NCI-H2171 (cell line): ENCODE measurements at regions not wholly inside any gene's neighbourhood (a gene's known extent, or its start where the extent isn't known, plus 50 kb on each side); places are given as distances from the start of the nearest gene placed in this dataset.
"Not testable (repeated sequence)": the region's sequence is repeated elsewhere in the genome, so short reads cannot be mapped to it uniquely, and the experiment has no call there.

ENCODE experiments used
- DNase-seq: peaks from one replicate; lab custom pipeline; 2025; lab: John Stamatoyannopoulos, UW

- DNase-seq = no peak
Measured at GRCh38 chr4:170700064-170700463, 610.3 kb upstream of the AADAT start.

DNA sequence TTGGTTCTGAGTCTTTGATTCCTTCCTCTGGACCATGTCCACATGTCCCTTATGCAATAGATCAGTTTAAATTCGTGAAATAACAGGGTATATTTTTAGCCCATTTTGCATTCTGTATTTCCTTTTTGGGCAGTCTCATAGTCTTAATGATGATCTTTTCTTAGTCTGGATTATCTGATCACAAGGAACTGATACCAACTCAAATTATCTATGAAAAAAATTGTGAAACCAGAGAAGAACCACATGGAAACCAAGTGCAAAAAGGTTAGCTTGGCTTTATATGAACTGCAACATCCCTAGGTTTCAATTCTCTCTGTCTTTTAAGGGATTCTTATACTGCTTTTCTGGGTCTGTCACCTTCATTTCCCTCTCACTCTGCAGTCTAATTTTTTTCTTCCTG is 608.6 kb upstream of the AADAT start:
- no peak for DNase-seq

DNA sequence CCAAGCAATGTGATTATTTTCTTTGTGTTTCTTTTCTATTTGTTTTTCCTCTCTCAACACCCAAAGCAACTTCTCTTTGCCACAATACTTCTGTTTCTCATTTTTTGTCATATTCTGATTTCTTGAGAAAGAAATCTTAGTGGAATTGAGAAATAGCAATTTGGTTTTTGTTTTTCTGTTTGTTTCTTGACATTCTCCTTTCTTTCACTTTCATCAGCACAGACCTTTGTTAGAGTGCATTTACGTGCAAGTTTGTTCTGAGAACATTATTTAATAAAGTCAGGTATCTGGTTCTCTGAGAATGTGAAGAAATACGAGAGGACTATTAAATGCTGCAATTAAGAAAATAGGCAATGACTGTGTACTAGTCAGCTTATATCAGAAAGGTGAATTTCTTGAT is 608.1 kb upstream of the AADAT start:
- no peak for DNase-seq

DNA sequence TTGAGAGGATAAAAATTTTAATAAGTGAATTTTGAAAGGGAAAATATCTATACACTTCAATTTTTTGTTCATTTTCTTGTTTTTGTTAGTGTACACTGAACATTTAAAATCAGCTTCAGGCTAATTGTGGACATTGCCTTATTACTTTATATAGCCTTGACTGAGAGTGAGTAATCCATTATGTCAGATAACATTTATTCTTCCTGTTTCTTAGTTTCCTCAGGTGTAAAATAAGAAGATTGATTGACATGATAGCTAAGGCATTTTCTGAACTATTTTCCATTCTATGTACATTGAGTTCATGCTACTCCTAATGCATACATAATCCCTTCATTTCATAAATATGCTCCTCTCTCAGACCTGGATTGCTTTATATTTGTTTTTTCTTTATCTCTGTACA is 607.3 kb upstream of the AADAT start:
- no peak for DNase-seq

DNA sequence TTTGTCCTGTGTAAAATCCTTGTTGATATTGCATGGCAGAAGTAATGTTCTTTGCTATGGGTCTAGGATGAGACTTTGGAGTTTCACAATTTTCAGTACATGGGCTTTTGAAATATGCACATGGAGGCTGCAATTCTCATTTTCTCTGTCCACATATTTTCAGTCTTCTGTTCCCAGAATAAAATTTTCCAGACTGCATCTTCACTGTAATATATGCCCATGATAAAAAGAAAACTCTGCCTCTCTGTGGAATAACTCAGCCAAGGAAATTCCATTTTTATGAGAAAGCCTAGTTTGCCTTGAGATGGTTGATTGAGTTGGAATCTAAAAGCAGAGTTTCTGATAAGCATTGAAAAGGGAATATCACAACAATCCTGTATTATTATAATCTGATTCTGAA is 601.4 kb upstream of the AADAT start:
- DNase-seq = no peak

GRCh38 chr4:170687751-170688150 is 598.0 kb upstream of the AADAT start:
- no peak for DNase-seq

GRCh38 chr4:170685701-170686100 is 595.9 kb upstream of the AADAT start:
- not testable (repeated sequence) for DNase-seq

GRCh38 chr4:170682558-170683294 is 593.0 kb upstream of the AADAT start:
- DNase-seq = no peak

DNA sequence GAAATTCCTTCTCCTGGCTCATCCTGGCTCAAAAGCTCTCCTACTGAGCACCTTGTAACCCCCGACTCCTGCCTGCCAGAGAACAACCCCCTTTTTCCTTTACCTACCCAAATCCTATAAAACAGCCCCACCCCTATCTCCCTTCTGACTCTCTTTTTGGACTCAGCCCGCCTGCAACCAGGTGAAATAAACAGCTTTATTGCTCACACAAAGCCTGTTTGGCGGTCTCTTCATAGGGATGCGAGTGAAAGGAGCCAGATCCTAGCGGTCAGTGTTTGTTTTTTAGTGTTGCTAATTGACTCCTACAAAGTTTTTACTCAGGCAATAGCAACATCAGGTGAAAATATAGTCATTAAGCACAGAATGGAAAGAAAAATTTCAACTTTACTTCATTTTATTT is 592.3 kb upstream of the AADAT start:
- not testable (repeated sequence) for DNase-seq

DNA sequence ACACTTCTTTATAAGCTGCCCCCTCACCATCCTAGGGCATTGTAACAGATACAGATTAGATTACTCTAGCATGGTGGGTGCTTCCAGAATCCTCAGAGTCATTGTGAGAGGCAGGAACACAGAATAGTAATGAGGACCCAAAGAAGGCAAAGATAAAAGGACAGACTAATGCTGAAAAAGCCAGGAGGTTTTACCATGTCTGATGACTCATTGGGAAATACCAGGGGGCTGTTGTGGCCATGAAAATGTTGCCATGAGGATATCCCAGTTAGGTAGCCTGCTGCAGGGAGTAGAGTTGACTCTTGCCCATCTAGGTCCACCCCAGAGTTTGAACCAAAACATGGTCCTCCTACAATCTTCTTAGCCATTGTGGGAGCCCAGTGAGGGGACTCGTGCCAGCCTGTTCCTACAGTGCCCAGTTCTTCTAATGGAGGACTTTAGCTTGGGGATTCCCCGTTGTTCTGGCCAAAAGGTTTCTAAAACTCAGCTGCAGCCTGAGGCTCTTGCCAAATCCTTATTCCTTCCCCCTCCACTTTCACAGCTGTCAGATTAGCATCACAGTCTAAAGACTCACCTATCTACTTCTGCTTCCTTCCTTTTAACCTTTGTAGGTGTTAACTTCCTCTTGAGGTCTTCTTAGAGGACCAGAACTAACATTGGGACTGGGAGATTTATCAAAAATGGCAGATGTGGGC is 586.0 kb upstream of the AADAT start:
- no peak for DNase-seq

GRCh38 chr4:170674176-170674575 is 584.4 kb upstream of the AADAT start:
- DNase-seq = no peak

GRCh38 chr4:170672381-170672965 is 582.7 kb upstream of the AADAT start:
- no peak for DNase-seq

DNA sequence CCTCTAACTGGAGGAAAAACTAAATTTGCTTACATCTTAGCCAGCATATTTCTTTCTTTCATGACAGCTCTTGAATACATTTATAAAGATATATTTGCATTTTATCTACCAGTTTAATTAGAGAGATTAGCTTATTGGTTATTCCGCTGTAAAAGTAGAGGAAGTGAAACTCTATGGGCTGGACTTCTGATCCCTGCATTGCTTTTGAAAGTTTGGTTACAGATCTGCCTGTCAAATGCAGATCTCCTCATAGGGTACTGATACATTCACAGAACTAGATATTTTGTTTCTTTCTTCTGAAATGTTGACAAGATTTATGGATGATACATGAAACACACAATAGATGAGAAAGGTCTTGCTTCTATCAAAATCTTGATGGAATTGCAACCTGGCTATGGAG is 581.4 kb upstream of the AADAT start:
- no peak for DNase-seq

- DNase-seq = no peak
Measured at GRCh38 chr4:170667814-170668213, 578.1 kb upstream of the AADAT start.

DNA sequence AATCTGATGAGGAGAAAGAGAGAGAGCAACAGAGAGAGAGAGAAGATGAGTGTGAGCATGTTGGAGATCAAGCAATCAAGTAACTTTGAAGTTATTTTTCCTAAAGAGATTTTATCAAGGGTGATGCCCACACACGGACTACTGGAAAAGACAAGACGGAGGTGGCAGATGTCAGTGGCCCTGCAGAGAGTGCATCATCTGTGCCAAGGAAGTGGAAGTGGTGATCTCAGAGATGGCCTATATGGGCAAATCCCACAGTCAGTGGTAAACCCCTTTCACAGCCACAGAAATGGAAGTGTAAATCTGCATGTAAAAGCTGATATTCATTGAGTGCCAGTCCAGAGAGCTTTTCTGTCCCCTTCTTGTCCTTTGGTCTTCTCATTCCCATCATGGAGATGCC is 577.2 kb upstream of the AADAT start:
- no peak for DNase-seq

GRCh38 chr4:170662250-170662649 is 572.5 kb upstream of the AADAT start:
- no peak for DNase-seq

GRCh38 chr4:170657761-170658160 is 568.0 kb upstream of the AADAT start:
- DNase-seq = no peak

GRCh38 chr4:170656506-170656905 is 566.8 kb upstream of the AADAT start:
- no peak for DNase-seq

GRCh38 chr4:170652571-170652970 is 562.8 kb upstream of the AADAT start:
- DNase-seq = no peak

GRCh38 chr4:170651786-170652185 is 562.0 kb upstream of the AADAT start:
- DNase-seq = no peak

DNA sequence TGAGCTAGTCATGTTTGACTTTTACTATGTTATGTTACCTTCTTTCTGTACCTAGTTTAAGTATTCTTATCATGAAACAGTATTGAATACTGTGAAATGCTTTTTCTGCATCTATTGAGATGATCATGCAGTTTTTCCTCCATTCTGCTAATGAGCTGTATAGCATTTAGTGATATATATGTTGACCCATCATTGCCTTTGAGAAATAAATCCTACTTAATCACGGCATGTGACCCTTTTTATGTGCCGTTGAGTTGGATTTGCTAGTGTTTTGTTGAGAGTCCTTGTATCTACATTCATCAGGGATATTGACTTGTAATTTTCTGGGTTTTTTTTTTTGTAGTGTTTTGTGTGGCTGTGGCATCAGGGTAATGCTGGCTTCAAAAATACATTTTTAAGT is 537.7 kb upstream of the AADAT start:
- DNase-seq = no peak

DNA sequence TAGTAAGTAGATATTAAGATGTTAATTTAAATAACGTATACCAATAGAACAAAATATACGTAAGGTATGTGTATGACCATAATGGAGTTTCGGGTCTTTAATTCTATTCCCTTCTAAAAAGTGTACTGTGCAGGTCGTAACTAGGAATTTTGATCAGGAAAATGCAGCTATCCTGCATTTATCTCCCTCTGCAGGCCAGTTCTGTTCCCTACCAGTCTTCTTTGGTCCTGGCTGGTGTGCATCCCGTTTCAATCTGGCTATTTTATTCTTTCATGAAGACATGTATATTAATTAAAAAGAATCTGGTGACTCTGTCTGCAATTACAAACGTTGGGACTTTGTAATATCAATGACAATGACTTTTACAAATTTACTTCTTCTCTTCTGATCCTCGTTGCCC is 534.1 kb upstream of the AADAT start:
- no peak for DNase-seq

DNA sequence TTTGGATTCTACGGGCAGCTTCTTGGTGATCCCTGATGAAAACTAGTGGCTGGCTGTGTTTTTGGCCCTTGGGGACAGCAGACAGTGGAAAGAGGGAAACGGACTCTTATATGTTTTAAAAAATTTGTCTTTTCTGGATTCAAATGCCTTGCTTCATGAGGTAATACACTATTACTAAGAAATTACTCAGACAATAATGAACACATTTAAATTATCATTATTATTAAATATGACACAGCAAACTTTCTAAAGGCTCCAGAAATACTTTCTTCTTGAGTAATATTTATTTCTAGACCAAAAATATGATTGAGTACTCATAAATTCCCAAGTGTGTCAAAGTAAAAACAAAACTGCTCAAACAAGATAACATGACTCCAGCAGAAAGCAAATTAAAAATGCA is 520.7 kb upstream of the AADAT start:
- DNase-seq = no peak

DNA sequence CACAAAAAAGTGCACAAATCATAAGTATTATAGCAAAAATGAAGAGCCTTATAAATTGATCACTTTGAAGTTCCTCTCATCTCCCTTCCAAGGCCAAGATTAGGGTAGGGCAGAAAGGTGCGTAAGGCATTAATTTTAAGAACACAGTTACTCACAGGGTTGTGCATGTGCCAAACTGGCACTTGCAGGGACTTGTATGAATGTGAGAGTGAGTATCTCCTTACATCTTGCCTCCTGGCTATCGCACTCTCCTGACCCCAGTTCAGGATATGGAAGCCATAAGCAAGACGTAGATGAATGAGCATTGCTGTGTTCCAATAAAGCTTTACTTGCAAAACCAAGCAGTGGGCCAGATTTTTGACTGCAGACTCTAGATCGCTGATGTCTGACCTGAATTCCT is 510.1 kb upstream of the AADAT start:
- no peak for DNase-seq
